ENCODE measurements at regions not wholly inside any gene's neighbourhood (a gene's known extent, or its start where the extent isn't known, plus 50 kb on each side); places are given as distances from the start of the nearest gene placed in this dataset.

- H3K27ac ChIP-seq (ENCODE audit: low read length) = no peak overlapping the region
- no peaks in the 10 kb centered on the region for H4K20me1 ChIP-seq (ENCODE audit: insufficient read depth, low read length)
- H3K27me3 ChIP-seq (ENCODE audit: low read depth, low read length) = no peaks in the 10 kb centered on the region
- TF ChIP-seq EZH2phosphoT487 (IDR thresholded peaks at IDR 0.05; ENCODE audit: low read depth) (no peak), CTCF (IDR thresholded peaks at IDR 0.05; ENCODE audit: low read depth, low read length) (no peak)
- H3K9ac ChIP-seq (ENCODE audit: low read length) = no peak overlapping the region
- no peak overlapping the region for H2AFZ ChIP-seq (ENCODE audit: low read depth, low read length)
- no peaks in the 10 kb centered on the region for H3K36me3 ChIP-seq (replicated peaks; ENCODE audit: low read depth, low read length)
- no peak overlapping the region for H3K4me3 ChIP-seq (ENCODE audit: low read length)
- no peaks in the 10 kb centered on the region for H3K9me3 ChIP-seq (ENCODE audit: insufficient read depth, low read length)
- H3K4me1 ChIP-seq (ENCODE audit: low read length) = no peaks in the 10 kb centered on the region
- H3K4me2 ChIP-seq (ENCODE audit: low read length) = no peak overlapping the region
- H3K79me2 ChIP-seq (ENCODE audit: low read length) = no peaks in the 10 kb centered on the region
These were observed 111.6 kb upstream of the HABP2 start for GRCh38 chr10:113441220-113441619.

GRCh38 chr10:113441686-113442270 is 111.1 kb upstream of the HABP2 start:
- H4K20me1 ChIP-seq (ENCODE audit: insufficient read depth, low read length) = no peaks in the 10 kb centered on the region
- H3K27ac ChIP-seq (ENCODE audit: low read length) = no peak overlapping the region
- no peak overlapping the region for H3K9ac ChIP-seq (ENCODE audit: low read length)
- no peak overlapping the region for H3K4me3 ChIP-seq (ENCODE audit: low read length)
- TF ChIP-seq EZH2phosphoT487 (IDR thresholded peaks at IDR 0.05; ENCODE audit: low read depth) = no peak
- no peak for TF ChIP-seq CTCF (IDR thresholded peaks at IDR 0.05; ENCODE audit: low read depth, low read length)
- no peaks in the 10 kb centered on the region for H3K9me3 ChIP-seq (ENCODE audit: insufficient read depth, low read length)
- no peaks in the 10 kb centered on the region for H3K27me3 ChIP-seq (ENCODE audit: low read depth, low read length)
- no peak overlapping the region for H3K4me2 ChIP-seq (ENCODE audit: low read length)
- no peaks in the 10 kb centered on the region for H3K79me2 ChIP-seq (ENCODE audit: low read length)
- no peak overlapping the region for H2AFZ ChIP-seq (ENCODE audit: low read depth, low read length)
- H3K4me1 ChIP-seq (ENCODE audit: low read length) = no peaks in the 10 kb centered on the region
- no peaks in the 10 kb centered on the region for H3K36me3 ChIP-seq (replicated peaks; ENCODE audit: low read depth, low read length)

- Histone ChIP-seq H3K79me2 (ENCODE audit: low read length) (no peaks in the 10 kb centered on the region), H3K9ac (ENCODE audit: low read length) (no peak overlapping the region), H3K27me3 (ENCODE audit: low read depth, low read length) (no peaks in the 10 kb centered on the region), H2AFZ (ENCODE audit: low read depth, low read length) (no peak overlapping the region), H3K4me1 (ENCODE audit: low read length) (no peaks in the 10 kb centered on the region), H4K20me1 (ENCODE audit: insufficient read depth, low read length) (no peaks in the 10 kb centered on the region), H3K9me3 (ENCODE audit: insufficient read depth, low read length) (no peaks in the 10 kb centered on the region), H3K4me2 (ENCODE audit: low read length) (no peak overlapping the region), H3K36me3 (replicated peaks; ENCODE audit: low read depth, low read length) (no peaks in the 10 kb centered on the region), H3K27ac (ENCODE audit: low read length) (no peak overlapping the region), H3K4me3 (ENCODE audit: low read length) (no peak overlapping the region)
- TF ChIP-seq EZH2phosphoT487 (IDR thresholded peaks at IDR 0.05; ENCODE audit: low read depth) (no peak), CTCF (IDR thresholded peaks at IDR 0.05; ENCODE audit: low read depth, low read length) (no peak)
These were observed 110.5 kb upstream of the HABP2 start for GRCh38 chr10:113442336-113442735.

GRCh38 chr10:113443141-113443925 is 109.5 kb upstream of the HABP2 start:
- Histone ChIP-seq H3K9me3 (ENCODE audit: insufficient read depth, low read length) (no peaks in the 10 kb centered on the region), H3K36me3 (replicated peaks; ENCODE audit: low read depth, low read length) (no peaks in the 10 kb centered on the region), H3K27ac (ENCODE audit: low read length) (no peak overlapping the region), H2AFZ (ENCODE audit: low read depth, low read length) (no peak overlapping the region), H3K4me3 (ENCODE audit: low read length) (no peak overlapping the region), H3K4me2 (ENCODE audit: low read length) (no peak overlapping the region), H4K20me1 (ENCODE audit: insufficient read depth, low read length) (no peaks in the 10 kb centered on the region), H3K79me2 (ENCODE audit: low read length) (no peaks in the 10 kb centered on the region), H3K27me3 (ENCODE audit: low read depth, low read length) (no peaks in the 10 kb centered on the region), H3K4me1 (ENCODE audit: low read length) (no peaks in the 10 kb centered on the region), H3K9ac (ENCODE audit: low read length) (no peak overlapping the region)
- no peak for TF ChIP-seq CTCF (IDR thresholded peaks at IDR 0.05; ENCODE audit: low read depth, low read length)
- TF ChIP-seq EZH2phosphoT487 (IDR thresholded peaks at IDR 0.05; ENCODE audit: low read depth) = no peak

Data from OCI-LY3 (cell line).